GM18519 (cell line): ENCODE measurements at regions not wholly inside any gene's neighbourhood (a gene's known extent, or its start where the extent isn't known, plus 50 kb on each side); places are given as distances from the start of the nearest gene placed in this dataset.
"Not testable (repeated sequence)": the region's sequence is repeated elsewhere in the genome, so short reads cannot be mapped to it uniquely, and the experiment has no call there.

ENCODE experiments used
- ATAC-seq: cut with Tn5 transposase; IDR thresholded peaks from one replicate; pipeline ENCODE4 v1.9.1; 2021; ENCODE audit warnings: mild to moderate bottlenecking, moderate library complexity; ENCODE audit not compliant: unreplicated experiment, low FRiP score

DNA sequence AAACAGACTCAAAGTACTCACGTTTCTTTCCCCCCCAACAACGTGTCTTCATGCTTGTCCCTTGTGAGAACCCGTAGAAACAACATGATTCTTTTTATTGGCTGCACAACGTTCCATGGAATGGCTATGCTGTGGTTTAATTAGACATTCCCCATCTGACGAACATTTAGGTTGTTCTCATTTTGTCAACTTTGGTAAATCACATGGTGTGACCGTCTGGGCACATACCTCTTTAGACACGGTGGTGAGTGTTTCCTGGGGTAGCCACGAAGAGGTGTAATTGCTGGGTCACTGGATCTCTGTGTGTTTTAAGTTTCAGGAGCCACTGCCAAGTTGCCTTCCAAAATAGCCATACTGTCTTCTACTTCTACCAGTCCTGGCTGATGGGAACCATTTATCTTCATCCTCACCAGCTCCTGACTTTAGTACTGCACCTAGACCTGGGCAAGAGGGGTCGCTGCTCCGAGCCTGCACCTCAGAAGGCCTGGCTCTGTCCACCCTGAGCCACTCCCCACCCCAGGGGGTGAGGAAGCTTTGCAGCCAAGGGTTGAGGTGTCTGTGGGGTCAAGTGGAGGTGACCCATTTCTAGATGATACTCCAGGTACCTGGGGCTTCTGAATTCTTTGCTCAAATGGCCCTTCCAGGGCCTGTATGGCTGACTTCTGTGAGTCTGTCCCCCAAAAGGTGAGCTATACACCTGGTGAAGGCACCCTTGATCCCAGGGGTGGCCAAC, 84.7 kb downstream of the IRX5 start:
- ATAC-seq, result no peak

DNA sequence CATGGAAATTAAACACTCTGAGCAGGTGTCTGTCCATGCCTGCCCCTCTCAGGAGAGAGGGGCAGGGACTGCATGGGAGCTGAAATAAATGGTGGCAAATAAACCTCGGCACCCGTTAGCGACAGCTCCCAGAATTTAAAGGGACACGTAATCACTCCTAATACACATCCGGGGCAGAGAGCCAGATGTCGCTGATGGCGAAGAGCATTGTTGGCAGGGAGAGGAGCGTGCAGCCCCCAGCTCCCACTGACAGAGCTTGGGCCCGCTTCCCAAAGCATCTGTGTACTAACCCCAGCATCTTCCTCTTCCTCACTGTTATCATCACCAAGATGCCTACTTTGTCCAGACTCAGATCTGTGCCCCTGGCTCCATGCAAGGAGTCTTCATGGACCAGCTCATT, 85.8 kb downstream of the IRX5 start:
- no peak for ATAC-seq

DNA sequence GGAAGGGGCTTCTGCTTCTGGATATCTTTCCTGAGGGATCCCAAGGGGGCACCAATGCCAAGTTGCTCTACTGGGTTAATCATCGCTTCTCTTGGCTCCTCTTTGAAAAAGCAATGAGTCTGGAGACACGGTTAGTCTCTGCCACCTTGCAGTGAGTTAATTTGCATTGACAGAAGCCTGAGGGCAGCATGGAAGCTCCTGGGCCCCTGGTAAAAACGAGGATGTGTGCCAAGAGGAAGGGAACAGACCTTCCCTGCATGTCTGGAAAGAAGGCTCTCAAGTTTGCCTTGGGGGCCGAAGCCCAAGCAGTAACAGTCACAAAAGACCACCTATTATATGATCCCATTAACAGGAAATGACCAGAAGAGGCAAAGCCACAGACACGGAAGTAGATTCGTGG, 86.7 kb downstream of the IRX5 start:
- no peak for ATAC-seq

DNA sequence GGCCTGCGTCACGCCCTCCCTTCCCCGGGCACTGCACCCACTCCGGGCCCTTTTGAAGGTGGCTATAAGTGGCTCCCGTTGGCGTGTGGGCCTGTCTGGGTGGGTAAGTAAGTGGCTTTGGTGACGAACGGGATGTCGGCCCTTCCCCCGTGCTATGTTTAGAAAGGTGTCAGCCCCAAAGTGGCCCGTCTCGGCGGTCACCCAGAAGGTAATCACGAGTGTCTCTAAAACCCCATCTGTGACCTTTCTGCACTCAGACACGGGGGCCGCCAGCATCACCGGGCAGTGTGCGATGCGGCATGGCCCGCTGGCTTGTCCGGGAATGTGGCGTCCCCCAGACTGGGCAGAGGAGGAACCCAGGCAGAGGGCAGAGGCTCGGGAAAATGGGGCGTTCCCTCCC, 88.2 kb downstream of the IRX5 start:
- ATAC-seq, result no peak

DNA sequence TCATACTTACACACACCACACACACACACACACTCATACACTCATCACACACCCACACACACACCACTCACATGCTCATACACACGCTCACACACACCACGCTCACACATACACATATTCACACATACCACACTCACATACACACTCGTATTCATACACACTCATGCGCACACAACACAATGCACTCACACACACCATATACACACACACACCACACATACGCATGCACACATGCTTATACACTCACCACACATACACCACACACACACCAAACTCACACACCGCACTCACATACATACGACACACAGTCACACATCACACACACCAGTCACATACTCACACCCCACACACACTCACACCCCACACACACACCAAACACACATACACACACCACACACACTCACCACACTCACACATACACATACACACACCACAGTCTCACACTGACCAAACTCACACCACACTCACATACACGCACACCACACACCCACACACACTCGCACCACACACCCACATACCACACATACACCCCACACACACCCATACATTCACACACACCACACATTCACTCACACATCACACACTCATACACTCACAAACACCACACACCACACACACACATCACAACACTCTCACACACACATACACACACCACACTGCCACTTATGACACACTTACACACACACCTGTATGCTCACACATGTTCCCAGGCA, 88.9 kb downstream of the IRX5 start:
- no peak for ATAC-seq

DNA sequence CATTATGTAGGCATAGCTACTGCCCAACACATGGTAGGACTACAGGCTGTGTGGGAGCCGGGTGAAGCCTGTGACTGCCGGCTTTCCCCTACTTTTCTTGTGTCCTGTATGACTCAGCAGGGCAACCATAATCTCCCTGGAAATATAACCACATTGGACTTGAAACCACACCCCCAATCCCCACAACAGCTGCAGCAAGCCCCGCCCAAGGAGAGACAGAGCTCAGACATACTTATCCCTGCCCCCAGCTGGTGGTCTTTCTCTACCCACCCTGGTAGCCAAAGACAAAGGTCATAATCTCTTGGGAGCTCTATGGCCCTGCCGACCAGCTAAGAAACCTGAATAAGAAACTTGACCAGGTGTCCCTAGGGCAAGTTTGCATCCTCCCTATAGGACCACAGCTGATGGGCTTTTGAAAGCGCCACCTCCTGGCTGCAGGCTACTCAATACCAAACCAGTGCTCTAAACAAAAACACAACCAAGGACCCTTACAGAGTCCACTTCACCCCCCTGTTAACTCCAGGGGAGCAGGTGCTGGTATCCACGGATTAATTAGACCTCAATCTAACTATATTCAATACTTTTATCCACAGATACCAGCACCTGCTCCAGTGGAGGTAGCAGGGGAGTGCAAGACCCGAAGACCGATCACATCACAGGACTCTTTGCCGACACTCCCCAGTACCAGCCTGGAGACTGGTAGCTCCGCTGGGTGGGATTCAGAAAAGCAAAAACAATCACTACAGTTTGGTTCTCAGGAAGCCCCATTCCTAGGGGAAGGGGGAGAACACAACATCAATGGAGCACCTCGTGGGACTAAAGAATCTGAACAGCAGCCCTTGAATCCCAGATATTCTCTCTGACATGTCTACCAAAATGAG, 91.2 kb downstream of the IRX5 start:
- ATAC-seq, result no peak

DNA sequence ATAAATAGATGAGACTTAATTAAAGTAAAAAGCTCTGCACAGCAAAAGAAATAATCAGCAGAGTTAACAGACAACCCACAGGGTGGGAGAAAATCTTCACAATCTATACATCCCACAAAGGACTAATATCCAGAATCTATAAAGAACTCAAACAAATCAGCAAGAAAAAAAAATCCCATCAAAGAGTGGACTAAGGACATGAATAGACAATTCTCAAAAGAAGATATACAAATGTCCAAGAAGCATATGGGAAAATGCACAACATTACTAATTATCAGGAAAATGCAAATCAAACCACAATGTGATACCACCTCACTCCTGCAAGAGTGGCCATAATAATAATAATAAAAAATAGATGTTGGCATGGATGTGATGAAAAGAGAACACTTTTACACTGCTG, 96.6 kb downstream of the IRX5 start:
- not testable (repeated sequence) for ATAC-seq

DNA sequence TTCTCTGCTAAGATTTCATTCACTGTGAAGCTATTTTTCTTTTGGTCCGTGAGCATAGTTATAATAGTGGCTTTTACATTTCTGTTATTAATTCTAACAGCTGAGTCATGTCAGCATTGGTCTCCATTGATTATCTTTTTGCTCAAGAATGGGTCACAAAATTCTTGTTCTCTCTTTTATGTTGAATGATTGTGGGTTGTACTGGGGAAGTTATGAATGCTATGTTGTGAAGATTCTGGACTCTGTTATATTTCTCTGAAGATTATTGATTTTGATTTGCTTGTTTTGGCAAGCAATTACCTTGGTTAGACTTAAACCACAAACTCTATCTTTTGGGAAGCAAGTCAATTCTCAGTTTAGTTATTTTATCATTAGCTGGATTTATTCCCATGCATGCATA, 98.8 kb downstream of the IRX5 start:
- ATAC-seq, result no peak

DNA sequence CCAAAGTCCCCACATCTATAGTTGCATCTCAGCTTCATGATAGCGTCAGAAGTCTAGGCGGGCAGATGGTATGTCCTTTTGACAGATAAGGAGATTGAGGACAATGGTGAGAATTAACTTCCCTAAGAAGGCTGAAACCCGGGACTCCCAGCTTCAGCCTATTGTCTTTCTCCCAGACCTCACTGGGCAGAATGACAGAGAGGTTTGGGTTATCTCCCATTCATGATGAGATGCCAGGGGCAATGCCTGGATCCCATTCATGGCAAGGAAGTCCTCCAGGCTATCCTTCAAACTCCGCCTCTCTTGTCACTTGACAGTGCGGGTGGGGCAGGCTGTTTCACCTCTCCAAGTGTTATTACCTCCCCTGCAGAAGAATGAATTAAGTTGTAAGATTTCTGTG, 100.3 kb downstream of the IRX5 start:
- ATAC-seq, result no peak

DNA sequence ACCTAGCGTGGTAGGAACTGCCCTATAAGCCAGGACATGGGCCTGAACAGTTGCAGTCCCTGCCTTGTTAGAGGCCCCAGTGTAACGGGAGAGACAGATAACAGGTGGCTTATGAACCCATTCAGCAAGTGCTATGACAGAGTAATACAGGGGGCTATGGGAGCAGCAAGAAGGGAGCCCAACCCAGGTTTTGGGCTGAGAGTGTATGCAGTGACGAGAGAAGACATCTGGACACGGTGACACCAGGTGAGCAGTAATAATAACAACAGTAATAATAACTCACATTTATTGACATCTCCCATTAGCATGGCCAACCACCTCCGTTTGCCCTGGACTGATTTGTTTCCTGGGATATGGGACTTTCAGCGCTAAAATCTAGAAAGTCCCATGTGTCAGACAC, 100.8 kb downstream of the IRX5 start:
- ATAC-seq, result no peak

DNA sequence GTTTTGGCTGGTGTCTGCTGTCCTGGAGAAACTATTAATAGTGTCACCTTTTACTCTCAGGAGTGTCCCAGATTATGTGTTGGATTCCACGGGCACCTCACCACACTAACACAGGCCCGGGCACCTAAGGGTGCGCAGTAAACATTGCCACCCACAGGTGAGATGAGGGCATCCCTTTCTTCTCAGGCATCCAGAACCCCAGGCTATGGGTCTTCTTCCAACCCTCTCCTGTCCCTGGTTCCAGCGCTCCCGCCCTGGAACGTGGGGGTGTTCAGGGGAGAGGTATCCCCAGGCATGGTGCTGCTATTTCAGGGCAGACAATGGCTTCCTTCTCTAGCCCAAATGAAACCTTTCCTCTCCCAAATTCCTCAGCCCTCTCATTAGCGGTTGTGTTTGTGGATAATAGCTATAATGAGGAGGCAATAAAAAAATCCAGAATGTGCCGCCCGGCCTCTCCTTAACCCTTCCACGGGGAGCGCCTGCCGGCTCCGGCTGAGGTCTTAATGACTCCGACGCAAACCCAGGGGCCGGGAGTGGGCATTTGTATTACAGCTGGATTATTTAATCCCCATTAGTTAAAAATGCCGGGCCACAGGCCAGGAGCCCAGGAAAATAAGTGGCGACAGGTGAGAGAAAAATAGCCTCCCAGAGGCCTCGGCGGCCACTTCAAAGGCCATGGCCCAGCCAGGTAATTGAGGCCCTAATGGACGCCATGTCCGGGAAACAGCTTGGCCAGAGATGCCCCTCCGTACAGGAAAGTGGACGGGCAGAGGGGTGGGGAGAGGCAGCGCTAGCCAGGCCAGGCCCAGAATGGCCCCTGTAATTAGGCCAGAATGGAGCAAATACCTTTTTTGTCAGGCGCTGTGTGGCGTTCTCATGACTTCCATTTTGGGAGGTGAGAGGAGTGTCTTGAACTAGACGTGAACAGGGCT, 102.8 kb downstream of the IRX5 start:
- ATAC-seq, result no peak

DNA sequence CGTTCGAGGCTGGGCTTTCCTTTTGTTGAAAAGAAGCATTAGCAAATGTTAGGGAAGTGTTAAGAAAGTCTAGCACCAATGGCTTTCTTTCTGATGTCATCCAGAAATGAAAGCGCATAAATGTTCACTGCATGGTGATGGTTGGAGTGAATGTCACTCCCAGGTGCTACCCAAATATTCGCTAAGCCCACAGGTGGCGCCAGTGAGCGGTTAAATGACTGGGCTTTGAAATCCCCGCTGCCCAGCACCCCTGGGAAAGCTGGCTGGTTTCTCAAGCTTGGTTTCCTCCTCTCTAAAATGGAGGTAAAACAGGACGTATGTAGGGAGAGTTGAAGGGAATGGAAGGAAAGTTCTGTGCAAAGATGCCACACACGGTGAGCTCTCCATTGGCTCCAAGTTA, 104.4 kb downstream of the IRX5 start:
- no peak for ATAC-seq

DNA sequence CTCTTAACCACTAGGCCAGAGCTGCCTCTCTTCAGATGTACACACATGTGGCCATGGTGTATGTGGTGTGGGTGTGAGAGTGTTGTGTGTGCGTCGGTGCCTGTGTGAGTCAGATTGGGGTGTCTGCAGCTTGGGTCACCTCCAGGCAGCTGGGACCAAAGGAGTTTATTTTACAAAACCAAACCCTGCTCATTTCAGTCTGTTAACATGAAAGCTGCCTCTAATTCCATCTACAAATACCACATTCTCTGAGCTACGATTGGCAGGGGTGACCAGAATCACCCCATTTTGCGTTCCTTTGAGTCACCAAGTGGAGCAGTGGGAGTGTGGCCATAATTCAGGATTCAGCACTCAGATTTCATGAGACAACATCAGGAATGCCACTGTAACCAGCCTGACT, 105.3 kb downstream of the IRX5 start:
- ATAC-seq, result no peak

DNA sequence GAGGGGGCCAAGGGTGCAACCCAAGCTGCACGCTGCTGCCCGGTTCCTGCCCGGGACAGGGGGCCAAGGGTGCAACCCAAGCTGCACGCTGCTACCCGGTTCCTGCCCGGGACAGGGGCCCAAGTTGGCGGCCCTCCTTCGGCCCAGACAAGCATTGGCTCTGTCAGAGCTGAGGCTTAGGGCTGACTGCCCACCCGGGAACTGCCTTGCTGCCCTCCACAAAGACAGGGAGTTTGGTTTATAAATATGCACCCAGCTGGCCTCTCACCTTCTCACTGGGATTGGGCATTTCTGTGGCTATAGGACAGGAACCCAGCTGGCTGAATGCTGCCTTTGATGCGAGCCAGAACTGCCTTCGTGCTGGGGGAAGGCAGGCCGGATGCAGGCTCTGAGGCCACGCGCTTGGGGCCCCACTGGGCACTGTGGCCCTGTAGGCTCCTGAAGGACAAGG, 105.7 kb downstream of the IRX5 start:
- ATAC-seq, result no peak

DNA sequence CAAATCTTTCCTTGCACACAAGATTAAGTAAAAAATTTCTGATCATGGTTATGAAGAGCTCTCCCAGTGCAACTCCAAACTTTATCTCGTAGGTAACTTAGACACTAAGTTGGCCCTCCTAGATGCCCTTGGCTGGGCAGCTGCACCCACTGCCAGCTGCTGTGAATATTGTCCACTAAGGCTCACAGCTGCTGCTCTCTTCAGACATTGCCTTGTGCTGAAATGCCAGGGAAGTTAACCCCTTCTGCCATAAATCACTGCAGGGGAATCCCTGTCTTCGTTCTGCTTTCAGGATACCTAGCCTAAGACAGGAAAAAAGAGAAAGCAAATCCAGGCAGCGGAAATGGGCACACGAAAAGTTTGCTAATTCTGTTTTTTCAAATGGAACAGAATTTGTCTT, 106.4 kb downstream of the IRX5 start:
- no peak for ATAC-seq

DNA sequence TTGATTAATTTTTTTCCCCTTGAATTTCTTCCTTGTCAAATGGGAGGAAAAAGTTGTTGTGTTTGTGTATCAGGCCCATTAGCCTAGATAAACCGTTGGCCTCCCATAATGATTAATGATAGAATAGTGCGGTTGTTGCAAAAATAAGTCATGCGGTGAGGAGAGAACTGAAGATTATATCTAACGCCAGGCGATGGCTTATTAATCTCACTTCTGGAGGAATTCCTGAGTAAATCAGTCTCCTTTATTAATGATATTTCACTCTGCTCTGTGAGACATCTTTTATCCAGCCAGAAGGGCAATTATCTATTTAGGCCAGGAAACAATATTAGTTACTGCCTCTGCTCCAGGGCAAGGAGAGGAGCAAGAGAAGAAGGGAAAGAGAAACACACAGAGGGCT, 107.3 kb downstream of the IRX5 start:
- no peak for ATAC-seq

DNA sequence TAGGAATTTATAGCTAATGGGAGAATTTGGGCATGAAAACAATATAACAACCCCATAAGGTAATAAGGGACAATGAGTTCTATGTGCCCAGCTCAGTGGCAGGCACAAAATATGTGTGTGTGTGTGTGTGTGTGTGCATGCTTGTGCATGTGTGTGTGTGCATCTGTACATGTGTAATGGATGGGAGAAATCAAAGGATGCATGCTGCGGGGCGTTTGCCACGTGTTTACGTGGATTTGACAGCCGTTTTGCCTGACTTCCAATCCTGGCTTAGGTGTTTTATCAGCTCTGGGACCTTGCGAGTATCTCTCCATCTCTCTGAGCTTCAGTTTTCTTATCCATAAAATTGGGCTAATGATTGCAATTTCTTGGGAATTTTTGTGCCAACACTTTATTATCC, 108.4 kb downstream of the IRX5 start:
- no peak for ATAC-seq

DNA sequence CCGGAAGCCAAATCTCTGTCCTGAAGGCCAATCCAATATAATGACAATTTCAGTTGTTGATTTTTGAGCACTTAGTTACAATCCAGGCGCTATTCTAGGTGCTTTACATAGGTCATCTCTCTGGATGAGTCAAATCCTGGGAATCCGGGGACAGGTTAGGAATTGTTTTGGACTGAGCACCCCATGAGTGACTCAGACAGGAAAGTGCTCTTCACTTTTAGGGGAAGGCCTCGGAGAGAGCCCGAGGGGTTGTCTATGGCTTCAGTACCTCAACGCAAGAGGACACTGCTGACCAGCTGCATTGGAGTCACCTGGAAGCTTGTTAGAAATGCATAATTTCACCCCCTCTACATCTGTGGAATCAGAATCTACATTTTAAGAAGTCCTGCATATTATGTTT, 108.8 kb downstream of the IRX5 start:
- ATAC-seq, result no peak

DNA sequence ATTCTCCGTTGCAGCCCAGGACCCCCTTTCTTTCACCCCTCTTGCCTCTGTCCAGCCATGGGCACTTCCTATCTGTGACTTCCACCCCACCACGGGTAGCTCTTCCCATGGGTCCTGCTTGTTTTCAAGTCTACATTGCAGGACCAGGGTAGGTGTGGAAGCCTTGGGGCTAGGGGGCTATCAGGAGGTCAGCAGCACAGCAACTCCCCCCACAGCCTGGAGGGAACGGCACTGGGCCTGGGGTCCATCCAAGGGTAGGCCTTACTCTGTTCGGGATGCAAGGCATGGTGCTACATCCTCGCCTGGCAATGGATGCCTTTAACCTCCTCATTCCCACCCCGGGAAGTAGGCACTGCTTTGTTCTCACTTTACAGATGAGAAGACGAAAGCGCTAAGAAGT, 109.3 kb downstream of the IRX5 start:
- ATAC-seq, result no peak

DNA sequence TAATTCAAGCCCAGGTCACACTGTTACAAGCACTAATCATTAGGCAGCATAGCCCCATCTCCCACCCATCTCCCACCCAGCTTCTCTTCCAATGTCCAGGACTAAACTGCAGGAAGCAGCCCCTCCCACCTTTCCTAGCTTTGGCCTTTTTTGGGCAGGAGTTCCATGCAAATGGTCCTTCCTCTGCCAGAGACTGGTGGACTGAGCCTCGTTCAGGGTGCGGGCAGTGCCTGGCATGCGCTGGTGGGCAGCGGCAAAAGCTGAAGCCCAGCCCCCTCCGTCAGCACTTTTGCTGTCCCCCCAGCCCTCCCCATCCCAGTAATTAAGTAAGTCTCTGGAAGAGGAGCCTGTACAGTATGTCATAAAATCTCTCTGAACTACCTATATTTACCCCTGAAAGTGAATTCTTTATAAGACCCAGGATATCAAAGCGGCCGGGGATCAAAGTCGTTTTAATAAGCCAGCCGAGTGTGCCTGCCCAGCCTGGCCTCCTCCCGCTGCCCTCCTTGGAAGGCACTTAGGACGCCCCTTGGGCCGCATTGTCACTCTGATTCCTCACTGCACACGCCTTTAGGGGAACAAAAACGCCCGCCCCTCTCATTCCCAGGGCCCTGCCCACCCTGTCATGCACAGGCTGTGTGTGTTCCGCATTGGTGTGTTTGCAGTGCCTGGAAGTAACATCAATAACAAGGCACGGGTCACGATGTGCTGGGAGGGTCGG, 109.9 kb downstream of the IRX5 start:
- no peak for ATAC-seq
